Vagina (tissue), 2 donors: ENCODE measurements at regions not wholly inside any gene's neighbourhood (a gene's known extent, or its start where the extent isn't known, plus 50 kb on each side); places are given as distances from the start of the nearest gene placed in this dataset.

ENCODE experiments used
- DNase-seq, 2 donors: peaks; one replicate each; pipeline ENCODE4 v3.0.0-alpha.2; 2017; ENCODE audit errors: extremely low spot score in 2 of 2
- H3K27ac ChIP-seq: fragments of 200-600 bp; sonication (generic); one replicate; pipeline ENCODE4 v1.5.1; 2019
- H3K27me3 ChIP-seq: fragments of 200-600 bp; sonication (generic); one replicate; pipeline ENCODE4 v1.5.1; 2019
- H3K36me3 ChIP-seq, 2 donors: fragments of 200-600 bp; sonication (generic); one replicate each; pipeline ENCODE4 v1.5.1; 2017 to 2019
- H3K4me1 ChIP-seq: fragments of 200-600 bp; sonication (generic); one replicate; pipeline ENCODE4 v1.5.1; 2019
- H3K4me3 ChIP-seq, 2 donors: fragments of 200-600 bp; sonication (generic); 1 replicate in 1 of 2; 2 replicates in 1 of 2; pipeline ENCODE4 v1.5.1; 2016 to 2019
- H3K9me3 ChIP-seq: fragments of 200-600 bp; sonication (generic); one replicate; pipeline ENCODE4 v1.5.1; 2019
- POLR2A ChIP-seq, 2 donors: fragments of 450-650 bp; IDR thresholded peaks; one replicate each; pipeline ENCODE4 v1.6.1; 2017; ENCODE audit warnings: antibody characterized with exemption in 2 of 2, mild to moderate bottlenecking in 2 of 2, moderate library complexity in 2 of 2
- POLR2AphosphoS5 ChIP-seq, 2 donors: sonication (generic); formaldehyde crosslinking; IDR thresholded peaks; one replicate each; pipeline ENCODE4 v1.9.0; 2017; ENCODE audit warnings: antibody characterized with exemption in 2 of 2, mild to moderate bottlenecking in 2 of 2, low read depth in 1 of 2; ENCODE audit not compliant: insufficient read depth in 1 of 2
- intact Hi-C: fragments of 100-400 bp; cut with DNase I; formaldehyde crosslinking; loops from one replicate; pipeline ENCODE4 v1.15.1; 2023
- TF ChIP-seq, protein P1 (sequence below), 3 experiments: fragments of 450-650 bp in 2 of 3; fragments of 200-600 bp in 1 of 3; sonication (generic) in 1 of 3; IDR thresholded peaks; one replicate each; pipeline ENCODE4 v1.5.1; 2017 to 2019; ENCODE audit warnings: antibody characterized with exemption in 3 of 3, mild to moderate bottlenecking in 2 of 3, moderate library complexity in 2 of 3

DNA sequence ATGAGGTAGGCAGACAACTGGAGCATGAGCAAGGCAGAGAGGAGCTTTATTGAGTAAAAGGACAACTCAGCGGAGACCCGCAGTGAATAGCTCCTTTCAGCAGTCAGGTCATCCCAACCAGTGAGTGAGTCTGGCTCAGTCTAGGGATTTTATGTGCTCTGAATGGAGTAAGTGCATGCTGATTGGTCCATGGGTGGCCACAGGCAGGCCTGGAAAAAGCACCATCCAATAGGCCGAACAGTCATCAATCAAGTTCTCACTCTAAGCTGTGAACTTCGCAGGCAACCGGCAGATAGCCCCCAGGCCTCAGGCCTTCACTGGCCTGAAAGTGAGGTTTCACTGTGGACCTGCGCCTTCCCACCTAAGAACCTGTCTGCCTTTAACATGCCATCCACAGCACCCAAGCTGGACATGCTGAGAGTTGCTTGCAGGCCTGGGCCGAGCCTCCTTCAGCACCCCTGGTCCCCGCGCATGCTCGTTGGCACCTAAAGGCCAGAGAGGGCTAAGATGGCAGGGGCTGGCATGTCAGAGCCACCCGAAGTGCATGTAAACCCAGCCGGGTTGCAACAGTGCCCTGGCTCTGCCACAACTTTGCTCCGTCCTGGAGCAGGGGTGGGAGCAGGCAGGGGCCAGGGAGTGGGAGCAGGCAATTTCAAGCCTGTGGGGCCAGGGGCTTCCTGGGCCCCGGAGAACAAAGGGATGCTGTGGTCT lies 698.7 kb downstream of the SLITRK1 start:
- intact Hi-C loops, result no loop called here
- Histone ChIP-seq H3K36me3 (no peaks in the 10 kb centered on the region), H3K27ac (no peak overlapping the region)

DNA sequence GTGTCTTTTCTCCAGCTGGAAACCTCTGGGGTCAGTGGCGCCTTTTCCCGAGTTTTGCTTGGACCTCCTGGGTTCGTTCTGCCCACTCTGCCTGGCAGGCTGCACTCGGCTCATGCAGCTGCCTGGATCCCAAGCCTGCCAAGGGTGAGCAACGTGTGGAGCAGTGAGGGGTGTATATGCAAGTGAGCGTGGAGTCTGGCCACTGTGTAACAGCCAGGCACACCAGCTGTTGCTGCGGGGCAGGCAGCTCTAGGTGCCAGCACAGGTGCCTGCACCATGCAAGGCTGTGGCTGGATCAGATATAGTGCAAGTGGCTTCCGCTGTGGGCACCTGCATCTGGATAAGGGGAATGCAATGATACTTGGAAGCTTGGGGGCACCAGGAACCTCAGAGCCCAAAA lies 699.4 kb downstream of the SLITRK1 start:
- H3K27ac ChIP-seq, result no peak overlapping the region
- no peaks in the 10 kb centered on the region for H3K36me3 ChIP-seq
- H3K9me3 ChIP-seq, result no peaks in the 10 kb centered on the region
- TF ChIP-seq POLR2AphosphoS5 (IDR thresholded peaks at IDR 0.05; ENCODE audit: insufficient read depth in 1 of 2, low read depth in 1 of 2) (no peak), POLR2A (IDR thresholded peaks at IDR 0.05) (no peak)
- TF ChIP-seq, protein P1, sequence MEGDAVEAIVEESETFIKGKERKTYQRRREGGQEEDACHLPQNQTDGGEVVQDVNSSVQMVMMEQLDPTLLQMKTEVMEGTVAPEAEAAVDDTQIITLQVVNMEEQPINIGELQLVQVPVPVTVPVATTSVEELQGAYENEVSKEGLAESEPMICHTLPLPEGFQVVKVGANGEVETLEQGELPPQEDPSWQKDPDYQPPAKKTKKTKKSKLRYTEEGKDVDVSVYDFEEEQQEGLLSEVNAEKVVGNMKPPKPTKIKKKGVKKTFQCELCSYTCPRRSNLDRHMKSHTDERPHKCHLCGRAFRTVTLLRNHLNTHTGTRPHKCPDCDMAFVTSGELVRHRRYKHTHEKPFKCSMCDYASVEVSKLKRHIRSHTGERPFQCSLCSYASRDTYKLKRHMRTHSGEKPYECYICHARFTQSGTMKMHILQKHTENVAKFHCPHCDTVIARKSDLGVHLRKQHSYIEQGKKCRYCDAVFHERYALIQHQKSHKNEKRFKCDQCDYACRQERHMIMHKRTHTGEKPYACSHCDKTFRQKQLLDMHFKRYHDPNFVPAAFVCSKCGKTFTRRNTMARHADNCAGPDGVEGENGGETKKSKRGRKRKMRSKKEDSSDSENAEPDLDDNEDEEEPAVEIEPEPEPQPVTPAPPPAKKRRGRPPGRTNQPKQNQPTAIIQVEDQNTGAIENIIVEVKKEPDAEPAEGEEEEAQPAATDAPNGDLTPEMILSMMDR (IDR thresholded peaks at IDR 0.05), result no peak
- no peaks in the 10 kb centered on the region for H3K4me1 ChIP-seq
- no peak for DNase-seq
- intact Hi-C loops, result no loop called here
- no peaks in the 10 kb centered on the region for H3K27me3 ChIP-seq
- no peak overlapping the region for H3K4me3 ChIP-seq

More for the DNA sequence above, 698.7 kb downstream of the SLITRK1 start:
- TF ChIP-seq POLR2AphosphoS5 (IDR thresholded peaks at IDR 0.05; ENCODE audit: insufficient read depth in 1 of 2, low read depth in 1 of 2) (no peak), POLR2A (IDR thresholded peaks at IDR 0.05) (no peak)
- TF ChIP-seq, protein P1 (IDR thresholded peaks at IDR 0.05), result no peak
- H3K9me3 ChIP-seq, result no peaks in the 10 kb centered on the region
- no peaks in the 10 kb centered on the region for H3K27me3 ChIP-seq
- no peak overlapping the region for H3K4me3 ChIP-seq
- no peaks in the 10 kb centered on the region for H3K4me1 ChIP-seq
- DNase-seq, result no peak

DNA sequence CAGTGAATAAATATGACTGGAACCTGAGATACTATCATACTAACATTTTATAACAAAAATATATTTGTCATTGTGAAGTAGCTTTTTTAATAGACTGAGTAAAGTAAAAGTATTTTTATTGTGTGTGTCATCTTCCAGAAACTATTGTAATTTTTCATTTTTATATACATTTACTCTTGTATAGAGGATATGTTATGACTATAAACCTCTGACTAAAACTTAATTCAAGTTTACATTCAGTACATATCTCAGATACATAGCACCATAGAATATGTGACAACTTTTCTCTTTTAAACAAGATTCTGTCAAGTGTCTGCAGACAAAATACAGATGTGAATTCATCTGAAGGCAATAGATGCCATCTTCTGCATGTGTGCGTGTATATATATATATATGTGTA lies 704.3 kb downstream of the SLITRK1 start:
- TF ChIP-seq POLR2A (IDR thresholded peaks at IDR 0.05) (no peak), POLR2AphosphoS5 (IDR thresholded peaks at IDR 0.05; ENCODE audit: insufficient read depth in 1 of 2, low read depth in 1 of 2) (no peak)
- TF ChIP-seq, protein P1 (IDR thresholded peaks at IDR 0.05), result no peak
- Histone ChIP-seq H3K9me3 (no peaks in the 10 kb centered on the region), H3K27me3 (no peaks in the 10 kb centered on the region), H3K4me1 (no peaks in the 10 kb centered on the region), H3K4me3 (no peak overlapping the region), H3K27ac (no peak overlapping the region), H3K36me3 (no peaks in the 10 kb centered on the region)
- intact Hi-C loops, result no loop called here
- DNase-seq, result no peak

DNA sequence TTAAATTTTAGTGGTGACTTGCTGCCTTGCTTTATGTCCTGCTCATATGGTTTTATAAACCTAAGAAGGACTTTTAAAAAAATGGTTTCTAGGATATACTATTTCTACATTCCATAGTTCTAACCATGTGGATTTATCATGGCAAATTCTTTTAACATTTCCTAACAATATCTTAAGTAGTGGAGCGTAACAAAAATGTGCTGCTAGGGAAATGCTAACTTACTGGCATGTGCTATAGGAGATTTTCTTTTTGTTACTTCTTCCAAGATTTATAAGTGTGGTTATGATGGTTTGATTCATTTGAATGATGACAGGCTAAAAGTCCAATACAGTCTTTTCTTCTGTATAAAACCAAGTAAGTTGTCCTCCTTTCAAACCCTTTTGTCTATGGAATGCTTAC lies 713.7 kb downstream of the SLITRK1 start:
- Histone ChIP-seq H3K4me1 (no peaks in the 10 kb centered on the region), H3K27ac (no peak overlapping the region), H3K9me3 (no peaks in the 10 kb centered on the region), H3K36me3 (no peaks in the 10 kb centered on the region), H3K27me3 (no peaks in the 10 kb centered on the region), H3K4me3 (no peak overlapping the region)
- DNase-seq, result no peak
- no peak for TF ChIP-seq POLR2AphosphoS5 (IDR thresholded peaks at IDR 0.05; ENCODE audit: insufficient read depth in 1 of 2, low read depth in 1 of 2)
- TF ChIP-seq, protein P1 (IDR thresholded peaks at IDR 0.05), result no peak
- no peak for TF ChIP-seq POLR2A (IDR thresholded peaks at IDR 0.05)
- intact Hi-C loops, result no loop called here

DNA sequence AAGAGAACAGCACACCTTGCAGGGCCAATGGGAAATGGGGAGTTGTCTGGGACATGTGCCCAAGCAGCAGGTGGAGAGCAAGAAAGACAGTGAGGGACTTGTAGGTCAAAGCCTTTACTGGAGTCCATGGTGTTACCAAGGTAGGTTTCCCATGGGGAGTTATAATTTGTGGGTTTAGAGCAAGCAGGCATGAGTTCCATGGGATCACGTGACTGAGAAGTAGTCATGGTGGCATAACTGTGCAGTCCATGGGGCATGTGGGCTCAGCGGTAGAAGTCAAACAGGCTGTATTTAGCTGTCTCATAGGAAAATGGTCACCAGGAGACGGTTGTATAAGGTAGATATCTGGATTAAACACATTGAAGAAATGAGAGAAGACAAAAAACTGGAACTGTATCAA lies 715.1 kb downstream of the SLITRK1 start:
- no peak overlapping the region for H3K27ac ChIP-seq
- H3K9me3 ChIP-seq, result no peaks in the 10 kb centered on the region
- DNase-seq, result no peak
- H3K4me1 ChIP-seq, result no peaks in the 10 kb centered on the region
- no peaks in the 10 kb centered on the region for H3K27me3 ChIP-seq
- TF ChIP-seq, protein P1 (IDR thresholded peaks at IDR 0.05), result no peak
- intact Hi-C loops, result no loop called here
- no peaks in the 10 kb centered on the region for H3K36me3 ChIP-seq
- no peak overlapping the region for H3K4me3 ChIP-seq
